Stomach (tissue), 8 donors: ENCODE measurements at regions not wholly inside any gene's neighbourhood (a gene's known extent, or its start where the extent isn't known, plus 50 kb on each side); places are given as distances from the start of the nearest gene placed in this dataset.

ENCODE experiments used
- DNase-seq, 2 donors: peaks; one replicate each; pipeline versions ENCODE4 v3.0.0 to v3.0.0-alpha.2; 2013 to 2019
- H3K27ac ChIP-seq, 5 donors: fragments of 200-600 bp in 4 of 5; sonication (generic) in 4 of 5; one replicate each; pipeline ENCODE4 v1.5.1; 2013 to 2019; ENCODE audit warnings: mild to moderate bottlenecking in 1 of 5, moderate library complexity in 1 of 5
- H3K27me3 ChIP-seq, 3 donors: fragments of 200-600 bp; sonication (generic); one replicate each; pipeline ENCODE4 v1.5.1; 2017 to 2019; ENCODE audit warnings: mixed run types in 1 of 3
- H3K36me3 ChIP-seq, 4 donors: fragments of 200-600 bp; sonication (generic); 1 replicate in 3 of 4; 2 replicates in 1 of 4; pipeline ENCODE4 v1.5.1; 2016 to 2019
- H3K4me1 ChIP-seq, 4 donors: fragments of 200-600 bp; sonication (generic); one replicate each; pipeline ENCODE4 v1.5.1; 2016 to 2019
- H3K4me3 ChIP-seq, 4 donors: fragments of 200-600 bp; sonication (generic) in 3 of 4; one replicate each; pipeline ENCODE4 v1.5.1; 2016 to 2019; ENCODE audit warnings: mild to moderate bottlenecking in 1 of 4
- H3K9me3 ChIP-seq, 4 donors: fragments of 200-600 bp; sonication (generic); one replicate each; pipeline ENCODE4 v1.5.1; 2016 to 2019
- CTCF ChIP-seq, 7 experiments: fragments of 450-650 bp in 4 of 7; fragments of 200-600 bp in 3 of 7; sonication (generic) in 3 of 7; IDR thresholded peaks; one replicate each; pipeline ENCODE4 v1.5.1; 2016 to 2019; ENCODE audit warnings: antibody characterized with exemption in 7 of 7, control low read depth in 2 of 7, mild to moderate bottlenecking in 1 of 7
- EP300 ChIP-seq: sonication (generic); formaldehyde crosslinking; IDR thresholded peaks from one replicate; pipeline ENCODE4 v1.6.1; 2017; ENCODE audit warnings: antibody characterized with exemption
- POLR2A ChIP-seq, 4 donors: fragments of 450-650 bp; IDR thresholded peaks; one replicate each; pipeline ENCODE4 v1.6.1; 2016; ENCODE audit warnings: antibody characterized with exemption in 4 of 4, control low read depth in 2 of 4, mild to moderate bottlenecking in 1 of 4, moderate library complexity in 1 of 4
- POLR2AphosphoS5 ChIP-seq, 3 donors: sonication (generic); formaldehyde crosslinking; IDR thresholded peaks; one replicate each; pipeline ENCODE4 v1.6.1; 2016; ENCODE audit warnings: antibody characterized with exemption in 3 of 3
- WGBS, 5 donors: extraction: QIAGEN DNeasy Blood & Tissue Kit in 3 of 5; methylation state at CpG; one replicate each; pipeline versions ENCODE4 v1.1.5 to v1.1.7; 2013 to 2018; 5-methylcytosine and 5-hydroxymethylcytosine counted together
- intact Hi-C: fragments of 100-400 bp; cut with DNase I; formaldehyde crosslinking; loops from one replicate; pipeline ENCODE4 v1.15.1; 2023; ENCODE audit warnings: low total_unique reads
- donor health status: healthy with polysubstance abuse.
- donor health status: Bipolar disorder and iron deficiency.
- donor health status: healthy.

GRCh38 chr6:40929176-40929575, 109.8 kb downstream of the UNC5CL start:
- intact Hi-C loops, result no loop called here
- H3K4me3 ChIP-seq, result no peak overlapping the region
- no peaks in the 10 kb centered on the region for H3K27me3 ChIP-seq
- no peak overlapping the region for H3K27ac ChIP-seq
- no peaks in the 10 kb centered on the region for H3K4me1 ChIP-seq
- H3K9me3 ChIP-seq, result no peaks in the 10 kb centered on the region
- no peaks in the 10 kb centered on the region for H3K36me3 ChIP-seq
- 77 to 92% (median 91%) methylated on average over 3 of the region's 3 CpGs for WGBS, 5 donors
- no peak for DNase-seq
- no peak for TF ChIP-seq POLR2A (IDR thresholded peaks at IDR 0.05)
- no peak for TF ChIP-seq POLR2AphosphoS5 (IDR thresholded peaks at IDR 0.05)
- no peak for TF ChIP-seq EP300
- no peak for TF ChIP-seq CTCF (IDR thresholded peaks at IDR 0.05)

- no peak overlapping the region for H3K27ac ChIP-seq
- no peak overlapping the region for H3K4me3 ChIP-seq
- 93 to 98% (median 96%) methylated on average over 3 of the region's 3 CpGs for WGBS, 5 donors
- no peaks in the 10 kb centered on the region for H3K4me1 ChIP-seq
- intact Hi-C loops, result no loop called here
- no peaks in the 10 kb centered on the region for H3K36me3 ChIP-seq
- no peak for DNase-seq
- no peaks in the 10 kb centered on the region for H3K9me3 ChIP-seq
- TF ChIP-seq POLR2AphosphoS5 (IDR thresholded peaks at IDR 0.05) (no peak), EP300 (no peak), CTCF (IDR thresholded peaks at IDR 0.05) (no peak), POLR2A (IDR thresholded peaks at IDR 0.05) (no peak)
- H3K27me3 ChIP-seq, result no peaks in the 10 kb centered on the region
Observed at GRCh38 chr6:40928763-40929162, 110.3 kb downstream of the UNC5CL start.

- Histone ChIP-seq H3K27ac (no peak overlapping the region), H3K36me3 (no peaks in the 10 kb centered on the region)
- WGBS, 5 donors, result 76 to 97% (median 92%) methylated on average over 1 of the region's 1 CpG
Observed at GRCh38 chr6:40928307-40928706, 110.7 kb downstream of the UNC5CL start.

DNA sequence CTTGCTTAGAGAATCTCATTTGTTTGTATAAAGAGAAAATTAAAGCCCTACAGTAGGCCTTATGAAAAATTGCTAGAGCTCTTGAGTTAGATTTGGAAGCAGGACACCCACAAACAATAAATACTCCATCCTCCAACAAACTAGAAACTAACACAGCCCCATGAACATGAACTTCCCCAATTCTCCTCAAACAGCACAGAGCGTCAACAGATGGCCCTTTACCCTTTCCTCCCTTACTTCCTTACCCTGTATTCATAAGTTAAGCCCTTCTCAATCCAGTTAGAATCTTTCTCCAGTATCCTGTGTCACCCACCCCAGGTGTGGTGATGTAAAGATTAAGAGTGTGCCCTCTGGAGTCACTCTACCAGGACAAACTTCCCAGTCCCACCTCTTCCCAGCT, 113.7 kb downstream of the UNC5CL start:
- WGBS, 5 donors, result 71 to 91% (median 82%) methylated on average over 1 of the region's 1 CpG
- no peak for DNase-seq
- Histone ChIP-seq H3K27ac (no peak overlapping the region), H3K4me1 (no peaks in the 10 kb centered on the region), H3K36me3 (no peaks in the 10 kb centered on the region), H3K27me3 (no peaks in the 10 kb centered on the region), H3K9me3 (no peaks in the 10 kb centered on the region), H3K4me3 (no peak overlapping the region)
- intact Hi-C loops, result no loop called here
- TF ChIP-seq POLR2A (IDR thresholded peaks at IDR 0.05) (no peak), POLR2AphosphoS5 (IDR thresholded peaks at IDR 0.05) (no peak), EP300 (no peak), CTCF (IDR thresholded peaks at IDR 0.05) (no peak)

More at GRCh38 chr6:40928307-40928706, 110.7 kb downstream of the UNC5CL start:
- intact Hi-C loops, result no loop called here
- DNase-seq, result no peak
- TF ChIP-seq EP300 (no peak), POLR2A (IDR thresholded peaks at IDR 0.05) (no peak), POLR2AphosphoS5 (IDR thresholded peaks at IDR 0.05) (no peak), CTCF (IDR thresholded peaks at IDR 0.05) (no peak)
- Histone ChIP-seq H3K4me3 (no peak overlapping the region), H3K27me3 (no peaks in the 10 kb centered on the region), H3K9me3 (no peaks in the 10 kb centered on the region), H3K4me1 (no peaks in the 10 kb centered on the region)
